IMR-90 (cell line): ENCODE measurements at regions not wholly inside any gene's neighbourhood (a gene's known extent, or its start where the extent isn't known, plus 50 kb on each side); places are given as distances from the start of the nearest gene placed in this dataset.

Experiments
- CHD1 ChIP-seq: IDR thresholded peaks from 2 replicates; pipeline ENCODE4 v1.6.1; 2012; ENCODE audit warnings: low read depth, low read length, improper control_type of control experiment
- MAZ ChIP-seq: IDR thresholded peaks from 2 replicates; pipeline ENCODE4 v1.6.1; 2012; ENCODE audit warnings: low read depth, mild to moderate bottlenecking, low read length, improper control_type of control experiment, moderate library complexity, borderline replicate concordance
- NFE2L2 ChIP-seq: fragments of 150-350 bp; IDR thresholded peaks from 2 replicates; pipeline ENCODE4 v1.6.1; 2016; ENCODE audit warnings: low read depth, mild to moderate bottlenecking, low read length
- POLR2A ChIP-seq: IDR thresholded peaks from 2 replicates; pipeline ENCODE4 v1.6.1; 2012; ENCODE audit warnings: mild to moderate bottlenecking, low read depth, low read length
- RAD21 ChIP-seq: IDR thresholded peaks from 2 replicates; pipeline ENCODE4 v1.6.1; 2012; ENCODE audit warnings: low read length, improper control_type of control experiment
- TF ChIP-seq, protein P1 (sequence below): conservative IDR thresholded peaks from 2 replicates; pipeline ENCODE4 v1.5.1; 2012; ENCODE audit warnings: mild to moderate bottlenecking, low read depth, low read length, improper control_type of control experiment
- TF ChIP-seq, protein P2 (sequence below): fragments of 150-350 bp; IDR thresholded peaks from 2 replicates; pipeline ENCODE4 v1.6.1; 2017; ENCODE audit warnings: mild to moderate bottlenecking, antibody characterized with exemption, low read length, low read depth

DNA sequence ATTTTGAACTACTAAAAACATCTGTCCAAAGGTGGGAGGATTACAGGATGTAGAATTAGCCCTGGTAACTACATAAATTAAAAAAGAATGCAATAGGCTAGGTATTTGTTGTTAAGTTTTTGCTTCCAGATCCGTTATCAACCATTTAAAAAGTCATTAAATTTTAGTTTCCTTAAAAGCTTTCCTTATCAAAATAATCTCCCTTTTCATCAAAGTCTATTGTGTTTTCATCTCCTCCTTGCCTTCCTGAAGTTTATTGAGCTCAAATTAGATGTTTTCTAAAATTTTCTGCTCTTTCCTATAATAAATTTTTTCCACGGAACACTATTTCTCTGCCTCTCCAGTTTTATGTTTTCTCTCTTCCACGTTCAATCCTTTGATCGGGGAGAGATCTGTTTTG lies 108.6 kb downstream of the MEX3B start:
- TF ChIP-seq RAD21 (no peak), POLR2A (no peak), CHD1 (no peak), MAZ (no peak), NFE2L2 (no peak)
- TF ChIP-seq, protein P1, sequence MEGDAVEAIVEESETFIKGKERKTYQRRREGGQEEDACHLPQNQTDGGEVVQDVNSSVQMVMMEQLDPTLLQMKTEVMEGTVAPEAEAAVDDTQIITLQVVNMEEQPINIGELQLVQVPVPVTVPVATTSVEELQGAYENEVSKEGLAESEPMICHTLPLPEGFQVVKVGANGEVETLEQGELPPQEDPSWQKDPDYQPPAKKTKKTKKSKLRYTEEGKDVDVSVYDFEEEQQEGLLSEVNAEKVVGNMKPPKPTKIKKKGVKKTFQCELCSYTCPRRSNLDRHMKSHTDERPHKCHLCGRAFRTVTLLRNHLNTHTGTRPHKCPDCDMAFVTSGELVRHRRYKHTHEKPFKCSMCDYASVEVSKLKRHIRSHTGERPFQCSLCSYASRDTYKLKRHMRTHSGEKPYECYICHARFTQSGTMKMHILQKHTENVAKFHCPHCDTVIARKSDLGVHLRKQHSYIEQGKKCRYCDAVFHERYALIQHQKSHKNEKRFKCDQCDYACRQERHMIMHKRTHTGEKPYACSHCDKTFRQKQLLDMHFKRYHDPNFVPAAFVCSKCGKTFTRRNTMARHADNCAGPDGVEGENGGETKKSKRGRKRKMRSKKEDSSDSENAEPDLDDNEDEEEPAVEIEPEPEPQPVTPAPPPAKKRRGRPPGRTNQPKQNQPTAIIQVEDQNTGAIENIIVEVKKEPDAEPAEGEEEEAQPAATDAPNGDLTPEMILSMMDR: no peak
- TF ChIP-seq, protein P2, sequence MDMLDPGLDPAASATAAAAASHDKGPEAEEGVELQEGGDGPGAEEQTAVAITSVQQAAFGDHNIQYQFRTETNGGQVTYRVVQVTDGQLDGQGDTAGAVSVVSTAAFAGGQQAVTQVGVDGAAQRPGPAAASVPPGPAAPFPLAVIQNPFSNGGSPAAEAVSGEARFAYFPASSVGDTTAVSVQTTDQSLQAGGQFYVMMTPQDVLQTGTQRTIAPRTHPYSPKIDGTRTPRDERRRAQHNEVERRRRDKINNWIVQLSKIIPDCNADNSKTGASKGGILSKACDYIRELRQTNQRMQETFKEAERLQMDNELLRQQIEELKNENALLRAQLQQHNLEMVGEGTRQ: no peak
